HG02678 (cell line): ENCODE measurements at regions not wholly inside any gene's neighbourhood (a gene's known extent, or its start where the extent isn't known, plus 50 kb on each side); places are given as distances from the start of the nearest gene placed in this dataset.

Experiments used
- ATAC-seq: cut with Tn5 transposase; IDR thresholded peaks from one replicate; pipeline ENCODE4 v1.9.1; 2021; ENCODE audit warnings: mild to moderate bottlenecking, moderate library complexity; ENCODE audit not compliant: unreplicated experiment

DNA sequence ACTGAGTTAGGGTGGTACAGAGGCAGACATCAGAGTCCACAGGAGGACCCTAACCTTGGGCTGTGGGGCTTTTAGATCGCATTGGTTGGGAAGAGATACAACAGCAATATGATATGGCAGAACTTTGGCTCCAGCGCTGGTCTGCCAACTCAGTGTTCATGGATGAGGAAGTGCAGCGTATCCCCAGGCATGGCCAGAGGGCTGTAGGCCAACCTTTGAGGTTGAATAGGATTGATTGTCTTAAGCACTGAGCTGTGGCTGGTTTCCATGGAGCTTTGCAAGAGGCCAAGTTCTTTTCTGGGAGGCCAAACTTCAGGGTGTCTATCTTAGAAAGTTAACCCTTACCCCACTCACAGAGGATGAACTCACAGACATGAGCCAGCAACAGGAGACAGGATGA is 144.1 kb upstream of the TMTC4 start:
- ATAC-seq, result no peak

DNA sequence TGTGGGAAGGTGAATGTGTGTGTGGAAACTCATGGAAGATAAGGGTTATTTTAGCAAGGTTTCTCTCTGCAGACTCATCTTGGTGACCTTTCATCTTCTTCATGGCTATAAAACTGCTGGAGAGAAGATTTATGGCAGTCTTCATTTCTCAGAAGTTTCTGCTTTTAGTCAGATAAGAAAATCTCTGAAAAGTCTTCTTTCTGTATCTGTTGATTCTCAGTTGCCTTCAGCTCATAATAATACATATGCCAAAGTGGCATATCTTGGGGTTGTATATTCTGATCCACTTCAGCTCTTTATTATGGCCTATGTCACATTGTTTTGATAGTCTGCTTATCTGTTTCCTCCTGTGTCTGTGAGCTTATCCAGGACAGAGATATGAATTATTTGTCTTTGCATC is 143.3 kb upstream of the TMTC4 start:
- ATAC-seq, result no peak

DNA sequence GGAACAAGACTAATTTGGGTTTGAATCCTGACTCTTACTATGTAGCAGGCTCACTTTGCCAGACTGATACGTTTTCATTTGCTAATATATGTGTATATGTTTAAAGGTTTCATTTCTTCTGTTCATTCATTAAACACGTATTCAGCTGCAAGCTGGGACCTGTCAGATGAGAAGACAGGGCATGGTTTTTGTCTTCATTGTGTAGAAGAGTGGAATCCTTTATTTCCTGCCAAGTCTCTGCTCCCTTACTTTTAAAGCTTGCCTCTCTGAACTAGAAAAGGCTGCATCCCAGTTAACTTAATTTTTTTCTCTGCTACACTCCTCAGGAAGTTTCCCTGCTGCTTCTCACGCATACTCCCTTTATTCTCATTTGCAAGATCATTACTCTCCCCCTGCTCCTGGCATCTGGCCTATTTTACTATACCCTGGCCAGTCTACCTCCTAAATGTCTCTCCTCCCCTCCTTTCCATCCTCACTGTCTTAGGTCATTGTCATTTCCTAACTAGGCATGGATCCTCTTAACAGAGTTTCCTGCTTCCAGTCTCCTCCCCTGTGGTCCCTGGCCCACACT is 141.0 kb upstream of the TMTC4 start:
- no peak for ATAC-seq

DNA sequence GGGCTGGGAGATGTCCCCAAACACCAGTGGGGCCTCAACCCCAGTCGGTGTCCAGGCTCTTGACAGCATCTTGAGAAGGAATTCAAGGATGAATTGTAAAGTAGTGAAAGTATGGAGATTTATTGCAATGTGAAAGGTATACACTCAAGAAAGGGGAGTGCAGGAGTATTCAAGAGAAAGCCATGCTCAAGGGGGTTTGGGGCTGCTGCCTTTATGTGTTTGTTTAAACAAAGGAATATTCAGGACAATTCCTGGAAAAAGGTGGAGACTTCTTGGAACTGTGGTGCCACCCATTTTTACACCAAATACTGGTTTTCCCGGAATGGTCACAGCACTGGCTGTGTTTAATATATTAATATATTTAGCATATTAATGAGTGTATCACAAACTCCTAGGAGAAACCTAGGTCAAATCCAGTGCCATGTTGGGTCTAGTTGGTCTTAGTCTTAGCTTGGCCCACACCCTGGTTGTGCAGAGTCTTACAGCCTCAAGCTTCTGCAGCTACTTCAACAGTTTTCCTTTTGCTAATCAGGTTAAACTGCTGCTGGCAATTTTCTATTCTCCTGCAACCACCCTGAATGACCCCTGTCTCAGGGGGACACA is 138.5 kb upstream of the TMTC4 start:
- ATAC-seq, result no peak

DNA sequence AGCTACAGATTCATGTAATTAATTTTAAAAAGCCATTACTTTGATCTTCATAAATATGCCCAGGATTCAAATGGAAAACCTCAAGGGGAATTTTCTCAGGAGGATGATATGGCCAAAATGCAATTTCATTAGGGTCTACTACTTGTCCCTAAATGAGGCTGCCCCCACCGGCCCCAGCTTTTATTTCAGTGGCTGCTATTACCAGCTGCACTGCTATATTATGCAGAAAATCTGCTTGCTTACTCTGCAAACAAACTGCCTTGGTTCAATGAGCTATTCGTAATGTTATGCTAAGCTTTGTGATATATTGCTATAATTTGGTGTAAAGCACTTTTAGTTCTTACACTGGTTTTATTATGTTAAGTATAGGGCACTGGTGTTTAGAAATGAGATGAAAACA is 137.3 kb upstream of the TMTC4 start:
- ATAC-seq, result no peak

DNA sequence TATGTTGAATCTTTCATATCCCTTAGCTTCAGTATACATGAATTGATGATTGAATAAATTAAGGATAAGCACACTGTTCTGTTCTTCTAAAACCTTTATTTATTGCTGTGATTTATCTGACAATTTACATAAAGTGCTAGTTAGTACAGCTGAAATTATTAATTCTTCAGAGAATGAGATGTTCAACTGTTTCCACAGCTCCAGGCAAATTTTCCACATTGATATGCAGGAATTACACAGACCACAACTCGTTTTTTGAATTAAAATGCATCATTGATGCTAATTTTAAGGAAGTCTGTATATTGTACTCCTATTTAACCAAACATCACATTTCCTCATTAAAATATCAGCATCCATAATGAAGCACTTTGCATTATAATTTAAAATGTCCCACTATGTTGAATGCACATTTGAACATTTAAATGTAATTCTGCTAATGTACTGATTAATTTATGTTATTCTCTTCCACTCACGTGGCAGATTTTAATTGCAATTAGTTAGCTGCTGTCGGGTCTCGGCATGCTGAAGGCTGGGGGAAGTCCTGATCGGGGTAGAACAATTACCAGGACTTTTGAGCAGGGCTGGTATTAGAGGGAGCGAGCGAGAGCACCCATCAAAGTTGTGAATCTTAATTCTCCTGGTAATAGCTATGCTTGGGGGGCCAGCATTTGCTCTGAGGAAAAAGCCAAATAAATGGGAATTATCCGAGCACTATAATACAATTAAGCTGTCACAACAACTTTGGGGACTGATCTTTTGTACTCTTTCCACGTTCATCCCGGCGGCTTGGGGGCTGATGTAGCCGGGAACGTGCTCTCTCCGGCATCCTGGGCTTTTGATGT is 136.7 kb upstream of the TMTC4 start:
- no peak for ATAC-seq

DNA sequence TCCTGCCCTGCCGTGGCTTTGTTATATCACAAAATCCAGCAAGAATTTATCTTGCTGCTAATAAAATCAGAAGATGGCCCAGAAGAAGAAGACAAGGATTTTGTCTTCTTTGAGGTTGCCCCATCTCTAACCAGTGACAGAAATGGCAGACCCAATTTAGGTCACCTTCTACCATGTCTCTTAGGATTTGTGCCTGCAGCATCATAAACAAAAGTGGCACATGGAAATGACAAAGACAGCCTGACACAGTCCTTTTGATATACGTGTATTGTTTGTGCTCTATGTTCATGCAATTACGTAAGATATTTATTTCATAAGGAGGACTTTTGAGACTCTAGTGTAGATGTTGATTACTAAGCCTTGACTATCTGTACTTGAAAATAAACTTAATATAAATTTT is 135.9 kb upstream of the TMTC4 start:
- no peak for ATAC-seq

DNA sequence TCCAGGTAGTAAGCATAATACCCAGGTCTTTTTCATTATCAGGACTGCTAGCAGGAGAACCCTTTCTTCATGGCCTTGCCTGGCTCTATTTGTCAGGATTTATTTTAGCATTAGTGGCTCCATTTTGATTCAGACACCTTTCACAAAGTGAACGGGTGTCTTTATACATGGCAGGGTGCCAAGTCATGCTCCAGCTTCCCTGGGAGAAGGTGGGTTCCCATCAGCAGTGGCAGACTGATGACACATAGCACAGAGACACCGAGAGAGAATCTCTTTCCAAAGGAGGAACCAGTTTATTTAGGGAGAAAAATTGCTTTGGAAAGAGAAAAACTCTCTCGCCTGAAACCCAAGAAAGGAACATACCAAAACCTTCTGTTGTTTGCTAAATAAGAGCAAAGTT is 135.3 kb upstream of the TMTC4 start:
- ATAC-seq, result no peak

DNA sequence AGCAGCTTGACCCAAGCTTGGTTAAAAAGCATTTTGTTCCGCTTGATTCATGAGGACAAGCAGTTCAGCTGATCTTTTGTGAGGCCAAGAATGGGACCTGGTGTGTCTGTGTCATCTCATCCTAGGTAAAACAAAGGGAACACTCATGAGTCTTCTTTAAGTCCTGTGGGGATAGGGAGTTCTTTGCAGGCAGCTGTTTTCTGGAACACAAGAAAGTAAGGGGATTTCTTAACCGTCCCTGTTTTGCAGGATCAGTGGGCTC is 134.5 kb upstream of the TMTC4 start:
- ATAC-seq, result no peak

DNA sequence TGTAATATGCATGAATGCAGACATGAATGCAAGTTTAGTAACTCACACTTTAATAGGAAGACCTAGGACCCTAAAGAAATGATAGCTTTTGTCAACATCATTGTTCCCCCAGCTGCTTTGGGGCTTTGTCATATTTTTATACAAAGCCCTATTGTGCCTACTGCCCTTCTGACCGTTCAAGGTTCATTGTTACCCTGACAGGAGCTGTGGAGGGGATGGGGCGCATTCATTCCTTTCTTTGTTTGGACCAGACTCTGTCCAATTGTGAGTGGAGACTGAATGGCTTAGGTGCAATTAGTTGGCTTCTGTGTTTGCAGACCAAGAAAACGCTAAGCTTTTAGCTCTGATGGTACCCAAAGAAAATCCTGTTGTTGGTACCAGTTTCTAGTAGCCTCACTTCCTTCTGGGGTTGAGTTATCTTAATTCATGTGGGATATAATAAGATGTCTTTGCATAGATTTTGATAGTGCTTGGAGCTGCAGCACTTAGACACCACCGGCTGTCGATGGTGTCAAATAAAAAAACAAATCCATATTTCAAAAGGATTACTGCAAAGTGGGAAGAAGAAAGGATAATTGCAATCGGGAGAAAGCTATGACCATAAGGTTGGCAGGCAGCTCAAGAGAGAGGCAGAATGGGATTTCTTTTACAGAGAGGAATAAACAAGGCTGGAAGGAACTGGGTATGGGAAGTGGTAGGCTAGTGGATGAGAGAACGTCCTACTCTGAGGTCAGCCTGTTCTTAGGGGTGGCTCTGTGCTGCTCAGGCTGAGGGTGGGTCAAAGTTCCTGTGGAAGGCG is 133.9 kb upstream of the TMTC4 start:
- no peak for ATAC-seq

DNA sequence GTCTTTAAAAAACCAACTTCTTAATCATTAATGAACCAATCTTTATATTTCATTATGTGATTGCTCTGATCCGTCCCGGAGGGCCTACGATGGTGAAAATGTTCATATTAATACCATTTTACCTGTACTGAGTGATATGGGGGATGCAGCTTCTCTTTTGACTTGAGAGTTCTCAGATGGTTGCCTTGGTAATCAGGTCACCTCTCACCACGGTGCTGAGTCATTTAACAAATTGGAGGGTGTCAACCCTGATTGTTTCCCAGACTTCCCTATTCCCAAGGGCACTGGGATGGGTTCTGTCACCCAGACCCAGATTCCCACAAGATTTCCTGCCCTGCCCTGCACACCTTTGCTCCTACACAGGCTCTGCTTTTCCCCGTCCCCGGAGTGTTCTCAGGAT is 128.5 kb upstream of the TMTC4 start:
- no peak for ATAC-seq

DNA sequence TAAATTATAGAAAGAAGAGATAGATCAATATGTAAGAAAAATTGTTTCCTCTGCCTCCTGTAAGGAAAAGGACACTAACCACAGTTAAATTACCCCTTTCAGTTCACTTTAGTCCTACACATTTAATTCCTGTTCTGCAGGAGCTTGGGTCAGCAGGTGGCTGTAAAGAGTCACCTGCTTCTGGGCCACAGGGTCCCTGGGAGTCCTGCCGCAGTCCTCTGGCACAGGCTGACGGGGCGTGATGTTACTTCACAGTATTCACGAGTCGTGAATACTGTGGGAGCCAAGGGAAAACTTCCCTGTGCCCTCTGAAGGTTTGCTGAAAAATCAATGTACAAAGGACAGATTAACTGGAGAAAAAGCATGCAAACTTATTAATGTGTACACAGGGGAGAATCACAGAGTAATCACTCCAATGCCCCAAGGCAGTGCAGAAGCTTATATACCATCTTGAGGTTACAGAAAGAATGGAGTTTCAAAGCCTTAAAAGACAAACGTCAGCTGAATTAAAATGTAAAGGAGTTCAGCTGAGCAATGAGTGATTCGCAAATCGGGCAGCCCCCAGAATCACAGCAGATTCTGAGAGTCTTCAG is 125.8 kb upstream of the TMTC4 start:
- ATAC-seq, result no peak

DNA sequence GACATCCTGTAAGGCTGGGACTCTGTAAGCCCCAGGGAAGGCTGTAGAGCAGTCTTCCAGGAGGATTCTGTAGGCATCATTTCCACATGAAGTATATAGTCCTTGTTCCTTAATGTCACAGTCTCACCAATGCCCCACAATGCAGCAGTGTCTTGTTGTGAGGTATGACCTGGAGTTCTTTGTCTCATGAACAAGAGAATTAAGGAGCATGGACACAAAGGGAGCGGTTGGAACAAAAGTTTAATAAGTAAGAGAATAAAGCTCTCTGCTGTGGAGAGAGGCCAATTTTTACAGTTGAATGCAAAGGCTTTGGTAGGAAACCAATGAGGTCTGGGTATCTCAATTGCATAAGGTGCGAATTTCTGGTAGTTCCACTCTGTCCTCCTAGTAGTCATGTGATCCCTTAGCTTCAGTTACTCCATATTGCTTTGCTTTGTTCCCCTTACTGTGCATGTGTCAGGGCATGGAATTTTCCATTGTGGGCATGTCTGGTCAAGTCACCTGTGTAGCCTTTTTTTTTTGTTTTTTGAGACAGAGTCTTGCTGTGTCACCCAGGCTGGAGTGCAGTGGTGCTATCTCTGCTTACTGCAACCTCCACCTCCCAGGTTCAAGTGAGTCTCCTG is 124.3 kb upstream of the TMTC4 start:
- no peak for ATAC-seq

DNA sequence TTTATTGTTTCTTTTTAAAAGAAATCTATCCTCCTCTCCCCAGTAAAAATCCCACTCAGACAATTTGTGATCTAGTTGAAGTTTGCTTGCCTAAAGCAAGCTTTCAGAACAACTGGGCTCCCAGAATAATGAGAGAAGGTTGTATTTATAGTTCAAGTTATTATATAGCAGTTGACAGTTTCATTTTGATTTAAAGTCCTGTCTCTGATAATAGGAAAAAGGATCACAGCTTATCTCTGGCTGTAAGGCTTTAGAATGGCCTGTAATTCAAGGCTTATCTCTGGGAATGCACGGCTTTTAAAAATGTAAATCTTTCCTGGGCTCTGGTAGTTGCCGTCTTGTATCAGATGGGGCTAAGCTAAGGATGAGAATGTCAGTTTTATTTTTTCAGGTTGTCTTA is 123.3 kb upstream of the TMTC4 start:
- ATAC-seq, result no peak

DNA sequence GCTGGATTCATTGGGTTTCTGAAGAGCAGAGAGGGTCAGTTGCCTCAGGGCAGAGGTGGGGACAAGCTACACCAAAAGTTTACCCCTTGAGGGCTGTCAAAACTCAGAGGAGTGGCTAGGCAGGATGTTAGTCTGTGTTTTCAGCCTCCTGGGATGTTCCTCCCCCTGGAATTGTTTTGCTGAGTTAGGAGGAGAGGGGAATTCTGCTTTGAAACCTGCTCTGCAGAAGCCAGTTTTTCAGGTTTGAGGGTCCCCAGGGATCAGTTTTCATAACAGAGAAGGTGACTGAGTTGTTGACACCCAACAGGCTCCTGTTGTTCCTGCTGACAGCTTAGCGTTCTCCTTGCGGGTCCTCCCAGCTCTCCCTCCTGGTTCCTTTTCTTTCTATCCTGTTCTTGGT is 121.9 kb upstream of the TMTC4 start:
- no peak for ATAC-seq

DNA sequence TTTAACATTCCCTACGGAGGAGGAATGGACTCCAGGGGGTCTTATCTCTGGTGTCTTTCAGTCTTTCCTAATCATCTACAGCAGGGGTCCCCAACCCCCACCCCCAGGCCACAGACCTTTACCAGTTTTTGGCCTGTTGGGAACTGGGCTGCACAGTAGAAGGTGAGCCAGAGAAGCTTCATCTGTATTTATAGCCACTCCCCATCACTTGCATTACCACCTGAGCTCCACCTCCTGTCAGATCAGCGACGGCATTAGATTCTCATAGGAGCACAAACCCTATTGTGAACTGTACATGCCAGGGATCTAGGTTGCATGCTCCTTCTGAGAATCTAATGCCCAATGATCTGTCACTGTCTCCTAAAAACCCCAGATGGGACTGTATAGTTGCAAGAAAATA is 120.0 kb upstream of the TMTC4 start:
- no peak for ATAC-seq

DNA sequence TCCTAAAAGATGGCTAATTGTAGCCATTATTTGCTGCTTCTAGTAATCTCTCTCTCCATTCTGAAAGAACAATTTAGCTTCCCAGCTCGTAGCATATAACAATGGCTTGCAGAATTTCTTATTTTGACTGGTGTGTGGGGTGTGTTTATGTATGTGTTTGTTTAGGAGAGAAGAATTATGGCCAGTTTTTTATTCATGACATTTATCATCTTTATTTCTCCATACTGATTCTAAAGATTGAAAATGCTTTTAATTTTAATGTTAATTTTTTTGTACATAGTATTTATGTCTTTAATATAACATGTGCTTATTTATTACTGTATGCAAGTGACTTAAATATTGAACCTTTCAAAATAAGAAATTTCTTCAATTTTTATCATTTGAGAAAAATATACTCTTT is 115.8 kb upstream of the TMTC4 start:
- ATAC-seq, result no peak

DNA sequence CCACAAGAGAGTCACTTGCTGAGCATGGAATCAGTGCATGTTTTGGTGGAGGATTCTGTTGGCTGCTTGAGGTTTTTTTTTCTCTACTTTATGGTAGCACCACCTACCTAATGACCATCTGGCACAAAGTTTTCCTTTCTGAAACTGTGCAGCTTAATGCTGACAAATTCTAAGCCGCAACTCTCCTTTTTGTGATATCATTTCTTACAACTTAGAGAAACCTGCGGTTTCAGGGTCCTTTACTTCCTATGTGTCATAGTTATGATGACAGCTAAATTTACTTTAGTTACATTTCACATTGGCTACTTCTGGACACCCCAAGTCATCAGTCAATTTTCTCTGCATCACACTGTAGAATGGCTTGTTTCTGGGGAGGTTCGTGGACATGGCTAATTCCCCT is 115.4 kb upstream of the TMTC4 start:
- ATAC-seq, result peak; percentile 77

DNA sequence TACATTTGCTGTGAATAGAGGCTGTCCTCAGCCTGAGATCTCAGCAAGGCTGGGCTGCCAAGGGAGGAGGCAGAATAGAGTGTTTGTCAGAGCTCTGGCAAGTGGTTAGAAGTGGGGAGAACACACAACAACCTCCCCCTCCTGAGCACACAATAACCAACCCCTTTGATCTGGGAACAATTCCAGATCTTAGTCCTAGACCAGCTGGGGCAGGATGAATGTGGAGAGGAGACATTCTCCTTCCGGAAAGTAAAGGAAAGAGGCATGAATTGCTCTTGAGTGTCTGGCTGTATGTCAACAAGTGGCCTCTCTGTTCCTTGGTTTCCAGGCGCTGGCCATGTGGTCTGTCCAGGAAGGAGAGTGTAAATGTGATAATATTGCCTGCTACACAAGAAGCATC is 114.9 kb upstream of the TMTC4 start:
- no peak for ATAC-seq

DNA sequence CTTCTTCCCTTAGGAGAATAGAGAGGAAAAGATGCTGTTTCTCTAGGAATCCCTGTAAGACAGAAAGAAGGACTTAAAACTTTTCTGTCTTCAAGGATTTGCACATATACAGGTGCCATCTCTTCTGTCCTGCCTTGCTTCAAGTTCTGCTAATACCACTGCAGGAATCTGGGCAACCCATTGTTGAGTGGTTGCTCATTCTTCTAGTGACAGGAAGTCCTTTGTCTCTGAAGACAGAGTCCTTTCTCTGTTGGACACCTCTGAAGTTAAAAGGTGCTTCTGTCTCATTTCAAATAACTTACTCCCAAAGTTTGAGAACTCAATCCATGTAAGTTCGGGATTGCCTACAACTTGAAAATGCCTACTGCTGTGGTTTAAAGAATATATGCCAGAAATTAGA is 114.4 kb upstream of the TMTC4 start:
- no peak for ATAC-seq

DNA sequence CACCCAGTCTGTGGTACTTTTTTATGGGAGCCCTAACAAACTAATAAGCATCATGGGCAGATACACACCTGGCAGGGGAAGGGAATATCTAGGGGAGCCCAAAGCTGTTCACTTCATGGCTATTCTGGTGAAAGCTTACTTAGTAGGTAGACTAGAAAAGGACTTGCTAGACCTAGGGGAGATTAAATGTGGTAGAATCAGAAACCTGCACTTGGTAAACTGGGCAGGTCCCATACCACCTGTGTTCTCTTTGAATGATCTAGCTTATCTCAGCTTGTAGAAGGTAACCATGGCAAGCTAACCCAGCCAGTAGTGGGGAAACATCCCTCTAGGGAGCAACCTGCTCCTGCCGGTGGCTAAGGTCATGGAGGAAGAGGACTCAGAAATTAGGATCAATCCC is 113.9 kb upstream of the TMTC4 start:
- no peak for ATAC-seq
